Spleen (tissue), 7 donors: ENCODE measurements at regions not wholly inside any gene's neighbourhood (a gene's known extent, or its start where the extent isn't known, plus 50 kb on each side); places are given as distances from the start of the nearest gene placed in this dataset.

Experiments
- CTCF ChIP-seq, 11 experiments: fragments of 200-600 bp in 7 of 11; fragments of 450-650 bp in 4 of 11; sonication (generic) in 4 of 11; IDR thresholded peaks in 8 of 11; conservative IDR thresholded peaks in 3 of 11; 1 replicate in 7 of 11; 2 replicates in 4 of 11; pipeline versions ENCODE4 v1.4.0 to v1.8.0; 2016 to 2021; ENCODE audit warnings: antibody characterized with exemption in 11 of 11, inconsistent platforms in 4 of 11, mild to moderate bottlenecking in 1 of 11
- POLR2A ChIP-seq, 3 donors: fragments of 450-650 bp; IDR thresholded peaks; one replicate each; pipeline ENCODE4 v1.5.1; 2017; ENCODE audit warnings: antibody characterized with exemption in 3 of 3, mild to moderate bottlenecking in 1 of 3
- POLR2AphosphoS5 ChIP-seq, 3 donors: sonication (generic); formaldehyde crosslinking; IDR thresholded peaks; one replicate each; pipeline ENCODE4 v1.5.1; 2017; ENCODE audit warnings: antibody characterized with exemption in 3 of 3
- donor health status: DM: no; HTN: no; CAD: no; lungs with moderate emphysema.
- donor health status: DM: no; HTN: no; CAD: no.
- donor health status: DM: no; HTN: no; CAD: no.

GRCh38 chr16:63292036-63292435 is 1255.8 kb upstream of the CDH8 start:
- TF ChIP-seq CTCF (IDR thresholded peaks at IDR 0.05 in 8 of 11, conservative IDR thresholded peaks at IDR 0.05 in 3 of 11): no peak
- no peak for TF ChIP-seq POLR2A (IDR thresholded peaks at IDR 0.05)
- no peak for TF ChIP-seq POLR2AphosphoS5 (IDR thresholded peaks at IDR 0.05)
